Neural cell (in vitro differentiated cells): ENCODE measurements at regions not wholly inside any gene's neighbourhood (a gene's known extent, or its start where the extent isn't known, plus 50 kb on each side); places are given as distances from the start of the nearest gene placed in this dataset.
"Not testable (repeated sequence)": the region's sequence is repeated elsewhere in the genome, so short reads cannot be mapped to it uniquely, and the experiment has no call there.

Experiments
- H2AFZ ChIP-seq: fragments of 200-600, 300-800 bp; sonication (generic), shearing (Covaris generic); 2 replicates; pipeline ENCODE4 v1.6.0; 2014; ENCODE audit warnings: low read depth, mild to moderate bottlenecking, antibody characterized with exemption, low read length, moderate library complexity
- H3F3A ChIP-seq: fragments of 200-600 bp; shearing (Covaris generic); 2 replicates; pipeline ENCODE4 v1.6.1; 2016; ENCODE audit warnings: mild to moderate bottlenecking, moderate library complexity, mixed read lengths, antibody characterized with exemption, low read length; ENCODE audit not compliant: insufficient read depth, poor library complexity, severe bottlenecking
- H3K27ac ChIP-seq: fragments of 200-600, 300-800 bp; sonication (generic), shearing (Covaris generic); 2 replicates; pipeline ENCODE4 v1.5.1; 2014; ENCODE audit warnings: mild to moderate bottlenecking, low read length, moderate library complexity
- H3K27me3 ChIP-seq: fragments of 300-800, 200-600 bp; sonication (generic), shearing (Covaris generic); 2 replicates; pipeline ENCODE4 v1.6.0; 2014; ENCODE audit warnings: mild to moderate bottlenecking, low read depth, low read length, moderate library complexity; ENCODE audit not compliant: insufficient read depth
- H3K36me3 ChIP-seq: fragments of 300-800, 200-600 bp; sonication (generic), shearing (Covaris generic); 2 replicates; pipeline ENCODE4 v1.5.1; 2014; ENCODE audit warnings: mild to moderate bottlenecking, antibody characterized with exemption, low read length, moderate library complexity; ENCODE audit not compliant: insufficient read depth
- H3K4me2 ChIP-seq: fragments of 300-800, 200-600 bp; sonication (generic), shearing (Covaris generic); 2 replicates; pipeline ENCODE4 v1.6.0; 2014; ENCODE audit warnings: mild to moderate bottlenecking, low read length
- H3K4me3 ChIP-seq: fragments of 300-800, 200-600 bp; sonication (generic), shearing (Covaris generic); 2 replicates; pipeline ENCODE4 v1.5.1; 2014; ENCODE audit warnings: mild to moderate bottlenecking, low read length, moderate library complexity
- H3K79me2 ChIP-seq: fragments of 200-600 bp; shearing (Covaris generic); replicated peaks from 2 replicates; pipeline ENCODE4 v1.6.0; 2014; ENCODE audit warnings: mild to moderate bottlenecking, low read length, moderate library complexity; ENCODE audit not compliant: insufficient read depth
- H3K9ac ChIP-seq: fragments of 300-800, 200-600 bp; sonication (generic), shearing (Covaris generic); 2 replicates; pipeline ENCODE4 v1.6.1; 2016; ENCODE audit warnings: mild to moderate bottlenecking, low read length, mixed read lengths
- H3K9me2 ChIP-seq: fragments of 200-600 bp; shearing (Covaris generic); 2 replicates; pipeline ENCODE4 v1.6.1; 2016; ENCODE audit warnings: mild to moderate bottlenecking, low read length, mixed read lengths; ENCODE audit not compliant: insufficient read depth
- H3K9me3 ChIP-seq: fragments of 200-600, 300-800 bp; sonication (generic), shearing (Covaris generic); 2 replicates; pipeline ENCODE4 v1.6.1; 2016; ENCODE audit warnings: mild to moderate bottlenecking, mixed run types, low read length, moderate library complexity, mixed read lengths
- H4K20me1 ChIP-seq: fragments of 200-600 bp; shearing (Covaris generic); 2 replicates; pipeline ENCODE4 v1.6.1; 2016; ENCODE audit warnings: mild to moderate bottlenecking, mixed run types; ENCODE audit not compliant: insufficient read depth
- EP300 ChIP-seq: fragments of 450-650 bp; conservative IDR thresholded peaks from 2 replicates; pipeline ENCODE4 v1.6.1; 2014; ENCODE audit warnings: antibody characterized with exemption, mild to moderate bottlenecking, moderate library complexity; ENCODE audit not compliant: poor library complexity, severe bottlenecking
- EZH2 ChIP-seq: fragments of 200-600, 300-800 bp; shearing (Covaris generic), sonication (generic); IDR thresholded peaks from 2 replicates; pipeline ENCODE4 v1.6.1; 2014; ENCODE audit warnings: antibody characterized with exemption, low read length, borderline replicate concordance, mild to moderate bottlenecking; ENCODE audit not compliant: insufficient read depth, poor library complexity, severe bottlenecking
- MXI1 ChIP-seq: fragments of 450-650 bp; conservative IDR thresholded peaks from 2 replicates; pipeline ENCODE4 v1.6.1; 2014; ENCODE audit warnings: antibody characterized with exemption, mild to moderate bottlenecking; ENCODE audit not compliant: poor library complexity, severe bottlenecking
- POLR2AphosphoS5 ChIP-seq: IDR thresholded peaks from 2 replicates; pipeline ENCODE4 v1.6.1; 2012
- RAD21 ChIP-seq: fragments of 450-650 bp; conservative IDR thresholded peaks from 2 replicates; pipeline ENCODE4 v1.6.1; 2014; ENCODE audit warnings: antibody characterized with exemption, mild to moderate bottlenecking, moderate library complexity
- SMC3 ChIP-seq: fragments of 450-650 bp; conservative IDR thresholded peaks from 2 replicates; pipeline ENCODE4 v1.6.1; 2014; ENCODE audit warnings: antibody characterized with exemption, mild to moderate bottlenecking, moderate library complexity; ENCODE audit not compliant: poor library complexity
- TAF1 ChIP-seq: IDR thresholded peaks from 2 replicates; pipeline ENCODE4 v1.6.1; 2012; ENCODE audit warnings: low read depth
- TF ChIP-seq, protein P1 (sequence below): fragments of 450-650 bp; IDR thresholded peaks from 2 replicates; pipeline ENCODE4 v1.5.1; 2014; ENCODE audit warnings: antibody characterized with exemption, mild to moderate bottlenecking, moderate library complexity; ENCODE audit not compliant: poor library complexity, severe bottlenecking
- TF ChIP-seq, protein P2 (sequence below): IDR thresholded peaks from 2 replicates; pipeline ENCODE4 v1.6.1; 2012; ENCODE audit warnings: borderline replicate concordance

DNA sequence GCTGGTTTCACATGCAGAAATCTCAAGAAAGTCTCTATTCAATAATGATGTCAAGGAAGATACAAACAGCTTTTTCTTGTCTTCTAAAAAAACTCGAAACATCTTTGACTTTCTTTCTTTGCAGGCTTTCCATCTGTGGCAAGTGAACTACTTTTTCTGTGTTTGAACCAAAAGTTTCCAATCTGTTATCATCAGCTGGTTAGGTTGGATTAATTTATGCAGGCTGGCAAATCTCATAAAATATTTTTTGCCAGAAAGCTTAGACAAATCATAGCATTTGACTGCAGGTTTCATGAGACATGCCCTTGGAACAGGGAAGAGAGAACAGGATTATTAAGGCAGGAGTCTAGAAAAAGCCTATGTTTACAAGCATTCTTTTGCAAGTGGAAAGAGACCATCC lies 86.1 kb upstream of the ARHGAP42 start:
- no peak overlapping the region for H3K27ac ChIP-seq

GRCh38 chr11:100602716-100603115 lies 84.4 kb upstream of the ARHGAP42 start:
- no peak overlapping the region for H3K4me3 ChIP-seq
- no peak overlapping the region for H3K9ac ChIP-seq
- no peak overlapping the region for H3K27ac ChIP-seq
- no peak overlapping the region for H2AFZ ChIP-seq
- no peaks in the 10 kb centered on the region for H3K9me2 ChIP-seq
- no peaks in the 10 kb centered on the region for H3K9me3 ChIP-seq
- H4K20me1 ChIP-seq: no peaks in the 10 kb centered on the region
- no peaks in the 10 kb centered on the region for H3K36me3 ChIP-seq
- H3F3A ChIP-seq: no peaks in the 10 kb centered on the region
- TF ChIP-seq, protein P1, sequence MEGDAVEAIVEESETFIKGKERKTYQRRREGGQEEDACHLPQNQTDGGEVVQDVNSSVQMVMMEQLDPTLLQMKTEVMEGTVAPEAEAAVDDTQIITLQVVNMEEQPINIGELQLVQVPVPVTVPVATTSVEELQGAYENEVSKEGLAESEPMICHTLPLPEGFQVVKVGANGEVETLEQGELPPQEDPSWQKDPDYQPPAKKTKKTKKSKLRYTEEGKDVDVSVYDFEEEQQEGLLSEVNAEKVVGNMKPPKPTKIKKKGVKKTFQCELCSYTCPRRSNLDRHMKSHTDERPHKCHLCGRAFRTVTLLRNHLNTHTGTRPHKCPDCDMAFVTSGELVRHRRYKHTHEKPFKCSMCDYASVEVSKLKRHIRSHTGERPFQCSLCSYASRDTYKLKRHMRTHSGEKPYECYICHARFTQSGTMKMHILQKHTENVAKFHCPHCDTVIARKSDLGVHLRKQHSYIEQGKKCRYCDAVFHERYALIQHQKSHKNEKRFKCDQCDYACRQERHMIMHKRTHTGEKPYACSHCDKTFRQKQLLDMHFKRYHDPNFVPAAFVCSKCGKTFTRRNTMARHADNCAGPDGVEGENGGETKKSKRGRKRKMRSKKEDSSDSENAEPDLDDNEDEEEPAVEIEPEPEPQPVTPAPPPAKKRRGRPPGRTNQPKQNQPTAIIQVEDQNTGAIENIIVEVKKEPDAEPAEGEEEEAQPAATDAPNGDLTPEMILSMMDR: no peak
- no peak for TF ChIP-seq TAF1
- no peak for TF ChIP-seq MXI1
- TF ChIP-seq, protein P2, sequence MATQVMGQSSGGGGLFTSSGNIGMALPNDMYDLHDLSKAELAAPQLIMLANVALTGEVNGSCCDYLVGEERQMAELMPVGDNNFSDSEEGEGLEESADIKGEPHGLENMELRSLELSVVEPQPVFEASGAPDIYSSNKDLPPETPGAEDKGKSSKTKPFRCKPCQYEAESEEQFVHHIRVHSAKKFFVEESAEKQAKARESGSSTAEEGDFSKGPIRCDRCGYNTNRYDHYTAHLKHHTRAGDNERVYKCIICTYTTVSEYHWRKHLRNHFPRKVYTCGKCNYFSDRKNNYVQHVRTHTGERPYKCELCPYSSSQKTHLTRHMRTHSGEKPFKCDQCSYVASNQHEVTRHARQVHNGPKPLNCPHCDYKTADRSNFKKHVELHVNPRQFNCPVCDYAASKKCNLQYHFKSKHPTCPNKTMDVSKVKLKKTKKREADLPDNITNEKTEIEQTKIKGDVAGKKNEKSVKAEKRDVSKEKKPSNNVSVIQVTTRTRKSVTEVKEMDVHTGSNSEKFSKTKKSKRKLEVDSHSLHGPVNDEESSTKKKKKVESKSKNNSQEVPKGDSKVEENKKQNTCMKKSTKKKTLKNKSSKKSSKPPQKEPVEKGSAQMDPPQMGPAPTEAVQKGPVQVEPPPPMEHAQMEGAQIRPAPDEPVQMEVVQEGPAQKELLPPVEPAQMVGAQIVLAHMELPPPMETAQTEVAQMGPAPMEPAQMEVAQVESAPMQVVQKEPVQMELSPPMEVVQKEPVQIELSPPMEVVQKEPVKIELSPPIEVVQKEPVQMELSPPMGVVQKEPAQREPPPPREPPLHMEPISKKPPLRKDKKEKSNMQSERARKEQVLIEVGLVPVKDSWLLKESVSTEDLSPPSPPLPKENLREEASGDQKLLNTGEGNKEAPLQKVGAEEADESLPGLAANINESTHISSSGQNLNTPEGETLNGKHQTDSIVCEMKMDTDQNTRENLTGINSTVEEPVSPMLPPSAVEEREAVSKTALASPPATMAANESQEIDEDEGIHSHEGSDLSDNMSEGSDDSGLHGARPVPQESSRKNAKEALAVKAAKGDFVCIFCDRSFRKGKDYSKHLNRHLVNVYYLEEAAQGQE: no peak
- no peak for TF ChIP-seq RAD21
- no peak for TF ChIP-seq EP300
- no peak for TF ChIP-seq EZH2
- no peak for TF ChIP-seq SMC3
- TF ChIP-seq POLR2AphosphoS5: no peak
- H3K27me3 ChIP-seq: no peaks in the 10 kb centered on the region
- H3K4me2 ChIP-seq: no peak overlapping the region
- H3K79me2 ChIP-seq: no peaks in the 10 kb centered on the region

More for the DNA sequence above, 86.1 kb upstream of the ARHGAP42 start:
- Histone ChIP-seq H3K36me3 (no peaks in the 10 kb centered on the region), H3K9me3 (no peaks in the 10 kb centered on the region), H2AFZ (no peak overlapping the region), H3K79me2 (no peaks in the 10 kb centered on the region), H3K9ac (no peak overlapping the region), H3K4me2 (no peak overlapping the region), H3K9me2 (no peaks in the 10 kb centered on the region), H3K4me3 (no peak overlapping the region), H4K20me1 (no peaks in the 10 kb centered on the region), H3K27me3 (no peaks in the 10 kb centered on the region), H3F3A (no peaks in the 10 kb centered on the region)
- TF ChIP-seq RAD21 (no peak), TAF1 (no peak), EP300 (no peak), POLR2AphosphoS5 (no peak), MXI1 (no peak), SMC3 (no peak)
- TF ChIP-seq, protein P2: no peak

DNA sequence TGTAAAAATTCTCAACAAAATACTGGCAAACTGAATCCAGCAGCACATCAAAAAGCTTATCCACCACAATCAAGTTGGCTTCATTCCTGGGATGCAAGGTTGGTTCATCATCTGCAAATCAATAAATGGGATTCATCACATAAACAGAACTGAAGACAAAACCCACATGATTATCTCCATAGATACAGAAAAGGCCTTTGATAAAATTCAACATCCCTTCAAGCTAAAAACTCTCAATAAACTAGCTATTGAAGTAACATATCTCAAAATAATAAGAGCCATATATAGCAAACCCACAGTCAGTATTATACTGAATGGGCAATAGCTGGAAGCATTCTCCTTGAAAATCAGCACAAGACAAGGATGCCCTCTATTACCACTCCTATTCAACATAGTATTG lies 79.3 kb upstream of the ARHGAP42 start:
- not testable (repeated sequence) for H3K27ac ChIP-seq, H2AFZ ChIP-seq, H3K4me2 ChIP-seq, H3K9ac ChIP-seq, H3K4me3 ChIP-seq, H3K9me2 ChIP-seq, H3K27me3 ChIP-seq, H3K9me3 ChIP-seq, H4K20me1 ChIP-seq, H3F3A ChIP-seq, H3K36me3 ChIP-seq, H3K79me2 ChIP-seq
